A673 (cell line): ENCODE measurements at regions not wholly inside any gene's neighbourhood (a gene's known extent, or its start where the extent isn't known, plus 50 kb on each side); places are given as distances from the start of the nearest gene placed in this dataset.

Experiments used
- EZH2 ChIP-seq: fragments of 200-600 bp; sonication (generic); IDR thresholded peaks from 2 replicates; pipeline ENCODE4 v1.6.1; 2017; ENCODE audit warnings: borderline replicate concordance, low read depth, mild to moderate bottlenecking, mixed read lengths, antibody characterized with exemption, low read length; ENCODE audit not compliant: poor library complexity, severe bottlenecking
- TF ChIP-seq, protein P1 (sequence below): fragments of 300-800, 200-600 bp; sonication (generic); conservative IDR thresholded peaks from 2 replicates; pipeline ENCODE4 v1.5.1; 2017; ENCODE audit warnings: low read depth, mild to moderate bottlenecking, antibody characterized with exemption, low read length, moderate library complexity, mixed read lengths

DNA sequence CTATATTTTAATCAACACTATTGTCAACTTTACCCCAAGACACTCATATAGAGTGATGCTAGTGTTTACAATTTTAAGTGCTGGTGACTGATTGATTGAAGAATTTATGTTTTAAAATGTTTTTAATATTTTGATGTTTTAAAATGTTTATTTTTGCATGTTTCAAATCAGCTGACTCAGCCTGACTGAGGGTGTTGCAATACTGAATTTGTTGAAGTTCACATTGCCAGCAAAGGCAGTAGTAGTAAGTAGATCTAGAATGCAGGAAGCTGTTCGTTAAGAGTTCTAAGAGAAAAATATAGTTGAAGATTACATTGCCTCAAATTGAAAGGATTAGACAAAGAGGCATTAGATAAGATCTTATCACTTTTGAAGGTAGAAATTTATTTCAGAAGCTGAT lies 977.6 kb downstream of the IGSF11 start:
- TF ChIP-seq, protein P1, sequence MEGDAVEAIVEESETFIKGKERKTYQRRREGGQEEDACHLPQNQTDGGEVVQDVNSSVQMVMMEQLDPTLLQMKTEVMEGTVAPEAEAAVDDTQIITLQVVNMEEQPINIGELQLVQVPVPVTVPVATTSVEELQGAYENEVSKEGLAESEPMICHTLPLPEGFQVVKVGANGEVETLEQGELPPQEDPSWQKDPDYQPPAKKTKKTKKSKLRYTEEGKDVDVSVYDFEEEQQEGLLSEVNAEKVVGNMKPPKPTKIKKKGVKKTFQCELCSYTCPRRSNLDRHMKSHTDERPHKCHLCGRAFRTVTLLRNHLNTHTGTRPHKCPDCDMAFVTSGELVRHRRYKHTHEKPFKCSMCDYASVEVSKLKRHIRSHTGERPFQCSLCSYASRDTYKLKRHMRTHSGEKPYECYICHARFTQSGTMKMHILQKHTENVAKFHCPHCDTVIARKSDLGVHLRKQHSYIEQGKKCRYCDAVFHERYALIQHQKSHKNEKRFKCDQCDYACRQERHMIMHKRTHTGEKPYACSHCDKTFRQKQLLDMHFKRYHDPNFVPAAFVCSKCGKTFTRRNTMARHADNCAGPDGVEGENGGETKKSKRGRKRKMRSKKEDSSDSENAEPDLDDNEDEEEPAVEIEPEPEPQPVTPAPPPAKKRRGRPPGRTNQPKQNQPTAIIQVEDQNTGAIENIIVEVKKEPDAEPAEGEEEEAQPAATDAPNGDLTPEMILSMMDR, result no peak
- TF ChIP-seq EZH2, result no peak
